HG02623 (cell line): ENCODE measurements at regions not wholly inside any gene's neighbourhood (a gene's known extent, or its start where the extent isn't known, plus 50 kb on each side); places are given as distances from the start of the nearest gene placed in this dataset.

Experiments
- ATAC-seq: cut with Tn5 transposase; IDR thresholded peaks from one replicate; pipeline ENCODE4 v1.9.1; 2021; ENCODE audit warnings: moderate library complexity; ENCODE audit not compliant: unreplicated experiment

- no peak for ATAC-seq
Measured at GRCh38 chr18:27595113-27595838, 410.2 kb upstream of the CHST9 start.

DNA sequence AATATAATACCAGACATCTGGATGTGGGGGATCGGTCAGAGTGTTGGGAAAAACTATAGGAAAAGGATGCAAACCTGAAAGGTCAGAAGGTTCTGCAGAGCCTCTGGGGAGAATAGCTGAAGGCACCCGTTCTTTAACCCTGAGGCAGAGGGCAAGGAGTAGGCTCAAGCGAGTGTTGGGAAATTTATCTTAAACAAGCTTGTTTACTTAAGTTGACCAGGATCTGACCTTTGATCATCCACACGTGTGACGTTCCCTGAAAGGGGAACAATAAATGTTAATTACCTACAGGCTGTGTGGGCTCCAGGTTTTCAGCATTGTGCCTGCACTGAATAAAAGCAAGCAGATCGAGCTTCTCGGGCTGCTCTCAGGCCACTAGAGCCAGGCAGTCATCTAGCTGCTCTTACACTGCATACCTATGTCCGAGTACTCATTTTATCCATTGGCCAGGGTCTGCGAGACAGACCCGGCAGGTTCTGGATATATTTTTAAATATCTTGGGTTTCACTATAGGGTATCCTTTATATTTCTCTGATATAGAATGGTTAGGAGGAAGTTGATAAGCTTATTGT, 400.6 kb upstream of the CHST9 start:
- ATAC-seq: no peak

- no peak for ATAC-seq
Measured at GRCh38 chr18:27583466-27583865, 398.4 kb upstream of the CHST9 start.

- ATAC-seq: no peak
Measured at GRCh38 chr18:27582760-27583412, 397.8 kb upstream of the CHST9 start.

DNA sequence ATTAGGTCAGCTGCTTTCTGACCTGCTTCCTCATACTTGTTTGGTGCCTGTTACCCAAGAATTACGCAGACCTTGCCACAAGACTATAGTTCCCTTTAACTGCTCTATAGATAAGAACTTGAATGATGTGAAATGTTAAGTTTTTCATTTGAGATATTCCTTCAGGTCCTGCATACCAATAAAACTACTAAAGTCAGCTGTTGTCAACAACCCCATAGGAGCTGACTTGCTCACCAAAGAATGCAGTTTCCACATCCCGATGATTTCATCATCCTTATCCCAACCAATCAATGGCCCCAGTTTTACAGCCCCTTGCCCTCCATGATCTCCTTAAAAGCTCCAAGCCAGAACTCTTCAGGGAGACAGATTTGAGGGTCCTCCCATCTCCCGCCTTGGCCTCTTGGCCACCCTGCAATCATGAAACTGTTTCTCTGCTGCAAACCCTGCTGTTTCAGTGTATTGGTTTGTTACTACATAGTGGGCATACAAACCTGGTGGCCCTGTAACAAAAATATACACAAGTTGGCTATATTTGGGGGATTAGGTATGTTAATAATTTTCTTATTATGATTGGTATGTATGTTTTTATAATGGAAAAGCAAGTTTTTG, 396.3 kb upstream of the CHST9 start:
- no peak for ATAC-seq

- no peak for ATAC-seq
Measured at GRCh38 chr18:27579364-27579763, 394.3 kb upstream of the CHST9 start.

DNA sequence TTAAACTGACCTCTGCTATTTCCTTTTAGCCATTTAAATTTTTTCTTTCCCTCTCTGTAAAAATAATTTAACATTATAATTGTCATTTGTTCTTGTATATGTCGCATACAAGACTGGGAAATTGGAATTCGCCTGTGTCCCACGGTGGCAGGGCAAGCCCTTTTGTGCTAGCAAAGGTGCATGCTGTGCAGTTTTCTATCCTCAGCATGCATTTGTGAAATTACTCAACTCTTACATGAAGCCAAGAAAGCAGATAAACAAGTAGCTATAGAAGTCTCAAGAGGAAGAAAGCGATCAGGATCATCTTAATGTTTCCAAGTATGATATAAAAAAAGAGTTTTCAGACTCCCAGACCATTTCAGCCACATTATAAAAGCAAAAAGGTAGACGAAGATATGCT, 392.6 kb upstream of the CHST9 start:
- ATAC-seq: no peak

GRCh38 chr18:27577265-27577664, 392.2 kb upstream of the CHST9 start:
- ATAC-seq: no peak

DNA sequence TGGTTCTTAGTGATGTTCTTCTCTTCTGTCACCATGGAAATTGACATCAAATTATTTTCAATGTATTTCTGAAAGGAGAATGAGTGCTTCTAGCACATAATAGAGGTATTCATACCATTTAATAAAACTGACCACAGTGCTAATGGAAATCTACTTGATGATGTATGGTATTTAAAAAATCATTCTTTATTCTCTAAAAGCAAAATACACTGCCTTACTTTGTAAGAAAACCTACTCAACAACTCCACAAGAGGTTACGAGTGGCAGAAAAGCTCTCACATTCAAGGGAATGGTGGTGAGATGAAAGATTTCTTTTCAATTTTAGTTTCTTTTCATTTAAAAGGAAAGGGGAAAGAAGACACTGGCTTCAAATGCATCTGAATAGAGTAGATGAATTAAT, 382.3 kb upstream of the CHST9 start:
- ATAC-seq: no peak

- ATAC-seq: no peak
Measured at GRCh38 chr18:27564066-27564465, 379.0 kb upstream of the CHST9 start.

- no peak for ATAC-seq
Measured at GRCh38 chr18:27558388-27559155, 373.5 kb upstream of the CHST9 start.

DNA sequence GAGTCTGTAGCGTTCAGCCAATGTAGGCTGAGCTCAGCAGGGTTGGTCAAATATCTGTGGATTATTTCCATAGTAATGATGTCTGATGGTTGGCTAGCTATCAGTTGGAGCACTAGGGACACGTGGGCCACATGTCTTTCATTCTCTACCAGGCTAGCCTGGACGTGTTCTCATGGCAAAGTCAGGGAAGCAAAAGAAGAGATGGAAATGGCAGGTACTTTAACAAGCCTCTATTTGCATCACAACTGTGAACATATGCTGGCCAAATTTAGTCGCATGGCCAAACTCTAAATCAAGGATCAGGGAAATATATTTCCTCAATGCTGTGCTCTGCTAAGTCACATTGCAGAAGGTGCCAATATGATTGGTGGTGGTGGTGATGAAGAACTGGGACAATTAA, 371.6 kb upstream of the CHST9 start:
- ATAC-seq: no peak

DNA sequence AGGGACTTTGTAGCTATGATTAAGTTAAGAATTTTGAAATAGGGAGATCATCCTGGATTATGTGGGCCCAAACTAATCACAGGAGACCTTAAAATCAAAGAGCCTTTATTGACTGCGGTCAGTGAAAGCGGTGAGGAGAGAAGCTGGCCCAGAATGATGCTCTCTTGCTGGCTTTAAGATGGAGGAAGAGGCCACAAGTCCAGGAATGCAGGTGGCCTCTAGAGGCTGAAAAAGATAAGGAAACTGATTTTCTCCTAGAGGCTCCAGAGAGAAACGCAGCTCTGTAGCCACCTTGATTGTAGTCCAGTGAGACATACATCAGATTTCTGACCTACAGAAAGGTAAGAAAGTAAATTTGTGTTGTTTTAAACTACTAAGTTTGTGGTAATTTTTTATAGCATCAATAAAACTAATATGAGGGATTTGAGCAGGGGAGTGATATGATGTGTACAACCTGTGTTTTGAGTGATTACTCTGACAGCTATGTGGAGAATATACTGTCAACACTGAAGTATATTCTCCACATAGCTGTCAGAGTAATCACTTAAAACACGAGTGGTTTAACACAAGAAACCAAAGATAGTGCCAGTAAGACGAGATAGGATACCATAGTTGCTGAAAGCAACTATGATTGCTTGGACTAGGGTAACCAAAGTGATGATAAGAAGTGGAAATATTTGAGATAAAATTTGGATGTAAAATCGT, 364.4 kb upstream of the CHST9 start:
- no peak for ATAC-seq

DNA sequence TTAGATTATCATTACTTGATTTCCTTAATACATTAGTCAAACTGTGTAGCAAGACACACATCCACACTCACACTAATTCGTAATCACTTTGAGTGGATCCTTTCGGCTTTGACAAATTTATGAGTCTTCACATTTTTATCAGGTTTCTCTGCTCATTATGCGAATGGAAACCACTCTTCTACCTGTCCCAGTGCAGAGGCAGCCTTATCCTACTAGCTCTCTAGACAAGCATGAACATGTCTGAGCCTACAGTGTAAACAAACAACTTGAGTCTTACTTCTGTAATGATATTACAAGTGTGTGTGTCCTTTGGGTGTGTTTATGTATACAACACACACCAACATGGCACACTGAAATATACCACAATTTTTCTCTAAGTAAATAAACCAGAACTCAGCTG, 361.9 kb upstream of the CHST9 start:
- ATAC-seq: no peak

DNA sequence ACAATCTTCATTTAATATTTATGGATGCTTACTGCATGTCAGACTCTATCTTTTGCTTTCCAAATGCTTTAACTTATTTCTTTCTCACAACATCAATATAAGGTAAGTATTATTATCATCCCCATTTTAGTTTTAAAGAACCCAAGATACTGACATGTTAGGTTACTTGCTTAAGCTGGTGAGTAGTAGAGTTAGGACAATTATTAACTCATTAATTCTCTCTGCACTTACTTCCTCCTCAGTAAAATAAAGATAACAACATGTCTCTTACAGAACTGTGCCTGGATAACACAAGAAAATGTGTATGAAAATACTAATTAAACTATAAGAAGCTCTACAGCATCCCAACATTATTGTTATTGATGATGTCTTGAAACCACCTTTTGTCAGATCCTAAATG, 359.1 kb upstream of the CHST9 start:
- ATAC-seq: no peak

GRCh38 chr18:27541293-27541692, 356.2 kb upstream of the CHST9 start:
- no peak for ATAC-seq

GRCh38 chr18:27540111-27540510, 355.0 kb upstream of the CHST9 start:
- no peak for ATAC-seq

- ATAC-seq: no peak
Measured at GRCh38 chr18:27528925-27529521, 343.9 kb upstream of the CHST9 start.

DNA sequence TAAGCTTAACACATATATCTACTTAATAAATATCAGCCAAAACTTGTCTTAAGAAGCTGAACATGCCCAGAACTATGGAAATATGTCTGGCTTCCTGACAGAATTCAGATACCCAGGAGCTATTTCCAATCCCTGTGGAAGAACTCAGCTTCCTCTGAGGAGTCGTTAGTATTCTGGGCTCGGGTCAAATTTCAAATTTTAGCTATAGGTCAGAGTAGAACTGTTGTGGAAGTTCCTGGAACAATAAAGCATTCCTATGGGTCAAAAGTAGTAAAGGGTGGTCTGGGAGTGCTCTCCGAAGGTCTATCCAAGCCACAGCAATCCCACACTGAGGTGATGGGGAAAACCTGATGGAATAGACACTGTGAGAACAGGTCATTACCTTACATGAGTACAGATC, 342.7 kb upstream of the CHST9 start:
- ATAC-seq: no peak

GRCh38 chr18:27520401-27520800, 335.3 kb upstream of the CHST9 start:
- ATAC-seq: no peak
